WTC11 (cell line): ENCODE measurements at regions not wholly inside any gene's neighbourhood (a gene's known extent, or its start where the extent isn't known, plus 50 kb on each side); places are given as distances from the start of the nearest gene placed in this dataset.
A peak's percentile ranks its signal among the peaks of the same experiment; 100 is the strongest.

Source experiments
- ATAC-seq: fragments of 200-7000 bp; cut with Tn5 transposase; 2 replicates; pipeline ENCODE4 v1.10.0; 2021; ENCODE audit warnings: mild to moderate bottlenecking, moderate library complexity
- CTCF ChIA-PET: fragments of 300-600 bp; sonication (Branson Sonifier 250); formaldehyde crosslinking; loops from one replicate; lab custom pipeline; 2021; ENCODE audit warnings: antibody characterized with exemption; lab: Charles Lee
- POLR2A ChIA-PET: fragments of 350-600 bp; sonication (Branson Sonifier 250); formaldehyde crosslinking; loops from one replicate; lab custom pipeline; 2021; ENCODE audit warnings: antibody characterized with exemption; lab: Charles Lee
- DNase-seq: peaks from one replicate; pipeline ENCODE4 v3.0.0; 2021; ENCODE audit warnings: low spot score
- H3K27ac Mint-ChIP-seq: 2 replicates; pipeline ENCODE4 v1.8.0; 2021; ENCODE audit warnings: mixed read lengths
- H3K27me3 Mint-ChIP-seq: 2 replicates; pipeline ENCODE4 v1.8.0; 2021; ENCODE audit warnings: low read depth, mild to moderate bottlenecking, moderate library complexity, mixed read lengths
- H3K36me3 Mint-ChIP-seq: 2 replicates; pipeline ENCODE4 v1.8.0; 2021; ENCODE audit warnings: mixed read lengths
- H3K4me1 Mint-ChIP-seq: 2 replicates; pipeline ENCODE4 v1.8.0; 2022; ENCODE audit warnings: mixed read lengths
- H3K4me3 Mint-ChIP-seq: 2 replicates; pipeline ENCODE4 v1.8.0; 2021; ENCODE audit warnings: mild to moderate bottlenecking, moderate library complexity, mixed read lengths
- H3K9me3 Mint-ChIP-seq: 2 replicates; pipeline ENCODE4 v1.8.0; 2021; ENCODE audit warnings: mixed read lengths
- ATF1 ChIP-seq: sonication (generic); formaldehyde crosslinking; IDR thresholded peaks from 2 replicates; pipeline ENCODE4 v1.8.1; 2023; ENCODE audit warnings: mild to moderate bottlenecking, moderate library complexity, missing genetic modification reagents
- CBFB ChIP-seq: sonication (generic); formaldehyde crosslinking; IDR thresholded peaks from 2 replicates; pipeline ENCODE4 v1.8.1; 2022; ENCODE audit warnings: mild to moderate bottlenecking, low read depth, missing genetic modification reagents
- CREB1 ChIP-seq: sonication (generic); formaldehyde crosslinking; IDR thresholded peaks from 2 replicates; pipeline ENCODE4 v1.8.0; 2023; ENCODE audit warnings: mild to moderate bottlenecking, missing genetic modification reagents
- CREM ChIP-seq: sonication (generic); formaldehyde crosslinking; IDR thresholded peaks from 2 replicates; pipeline ENCODE4 v1.8.1; 2022; ENCODE audit warnings: mild to moderate bottlenecking, missing genetic modification reagents, moderate library complexity
- ETV6 ChIP-seq: sonication (generic); formaldehyde crosslinking; IDR thresholded peaks from 2 replicates; pipeline ENCODE4 v1.8.1; 2022; ENCODE audit warnings: mild to moderate bottlenecking, missing genetic modification reagents
- MXD4 ChIP-seq: fragments of 250-450 bp; sonication (Bioruptor Pico); IDR thresholded peaks from 2 replicates; pipeline ENCODE4 v1.8.0; 2021; ENCODE audit warnings: mild to moderate bottlenecking, moderate library complexity, borderline replicate concordance
- MYBL2 ChIP-seq: sonication (generic); formaldehyde crosslinking; IDR thresholded peaks from 2 replicates; pipeline ENCODE4 v1.8.1; 2023; ENCODE audit warnings: mild to moderate bottlenecking, moderate library complexity, missing genetic modification reagents
- NFE2L1 ChIP-seq: sonication (generic); formaldehyde crosslinking; IDR thresholded peaks from 2 replicates; pipeline ENCODE4 v1.8.1; 2023; ENCODE audit warnings: missing genetic modification reagents
- OVOL2 ChIP-seq: fragments of 250-450 bp; sonication (Bioruptor Pico); IDR thresholded peaks from 2 replicates; pipeline ENCODE4 v1.9.0; 2021; ENCODE audit warnings: mild to moderate bottlenecking, borderline replicate concordance
- TEAD1 ChIP-seq: sonication (generic); formaldehyde crosslinking; IDR thresholded peaks from 2 replicates; pipeline ENCODE4 v1.8.0; 2022; ENCODE audit warnings: mild to moderate bottlenecking, missing genetic modification reagents
- ZBTB43 ChIP-seq: sonication (generic); formaldehyde crosslinking; IDR thresholded peaks from 2 replicates; pipeline ENCODE4 v1.8.1; 2023; ENCODE audit warnings: mild to moderate bottlenecking, missing genetic modification reagents
- ZNF121 ChIP-seq: sonication (generic); formaldehyde crosslinking; IDR thresholded peaks from 2 replicates; pipeline ENCODE4 v1.8.0; 2023; ENCODE audit warnings: missing genetic modification reagents
- ZNF232 ChIP-seq: sonication (generic); formaldehyde crosslinking; IDR thresholded peaks from 2 replicates; pipeline ENCODE4 v1.8.0; 2022; ENCODE audit warnings: mild to moderate bottlenecking, missing genetic modification reagents
- ZNF263 ChIP-seq: sonication (generic); formaldehyde crosslinking; IDR thresholded peaks from 2 replicates; pipeline ENCODE4 v1.8.1; 2022; ENCODE audit warnings: low read depth, mild to moderate bottlenecking, moderate library complexity, missing genetic modification reagents
- ZNF281 ChIP-seq: sonication (generic); formaldehyde crosslinking; IDR thresholded peaks from 2 replicates; pipeline ENCODE4 v1.8.0; 2023; ENCODE audit warnings: mild to moderate bottlenecking, missing genetic modification reagents
- ZNF416 ChIP-seq: fragments of 250-450 bp; sonication (Bioruptor Pico); IDR thresholded peaks from 2 replicates; pipeline ENCODE4 v1.9.0; 2021; ENCODE audit warnings: mild to moderate bottlenecking, inconsistent platforms
- ZSCAN18 ChIP-seq: fragments of 250-450 bp; sonication (Bioruptor Pico); IDR thresholded peaks from 2 replicates; pipeline ENCODE4 v2.1.2; 2022; ENCODE audit warnings: mild to moderate bottlenecking, moderate library complexity
- TF ChIP-seq, protein P1 (sequence below): sonication (generic); formaldehyde crosslinking; IDR thresholded peaks from 2 replicates; pipeline ENCODE4 v1.8.0; 2022; ENCODE audit warnings: missing genetic modification reagents
- TF ChIP-seq, protein P2 (sequence below): fragments of 250-450 bp; sonication (Bioruptor Pico); IDR thresholded peaks from 2 replicates; pipeline ENCODE4 v1.9.0; 2021; ENCODE audit warnings: mild to moderate bottlenecking, borderline replicate concordance

DNA sequence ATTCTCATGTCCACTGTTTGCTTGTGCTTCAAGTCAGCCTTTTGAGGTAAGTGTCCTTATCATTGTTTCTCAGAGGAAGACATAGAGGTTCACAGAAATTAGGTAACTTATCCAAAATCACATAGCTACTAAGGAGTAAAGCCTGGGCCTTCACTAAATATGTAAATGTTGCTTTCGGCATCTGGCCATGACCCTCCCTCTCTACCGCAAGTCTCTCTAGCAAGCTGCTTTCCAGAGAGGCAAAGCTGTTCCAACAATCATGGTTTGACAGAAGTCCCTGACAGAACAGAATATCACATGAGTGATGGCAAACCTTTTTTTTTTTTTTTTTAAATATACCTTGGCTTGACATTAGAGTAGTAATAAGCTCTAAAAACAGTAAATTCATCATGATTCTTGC lies 94.5 kb upstream of the F3 start:
- no peaks in the 10 kb centered on the region for H3K9me3 Mint-ChIP-seq
- H3K36me3 Mint-ChIP-seq, result no peaks in the 10 kb centered on the region
- 0 out of 2 replicates have a peak overlapping the region, but pooled peaks have one; percentile 39 for H3K27ac Mint-ChIP-seq
- ChIA-PET POLR2A (interaction anchor here (0.6 kb wide), 1 partner anchor 13 kb away, joined by 6 read pairs; no protein-coding TSS in a partner anchor), CTCF (interaction anchor here (0.7 to 2.2 kb wide), 6 partner anchors 8 to 155 kb away, joined by 3 to 12 read pairs (median 4); no protein-coding TSS in a partner anchor)
- no peak for ATAC-seq
- H3K27me3 Mint-ChIP-seq, result no peaks in the 10 kb centered on the region
- DNase-seq, result no peak
- H3K4me1 Mint-ChIP-seq, result peaks cover 25% of the 10 kb centered on the region
- no peak overlapping the region for H3K4me3 Mint-ChIP-seq
- TF ChIP-seq, protein P1, sequence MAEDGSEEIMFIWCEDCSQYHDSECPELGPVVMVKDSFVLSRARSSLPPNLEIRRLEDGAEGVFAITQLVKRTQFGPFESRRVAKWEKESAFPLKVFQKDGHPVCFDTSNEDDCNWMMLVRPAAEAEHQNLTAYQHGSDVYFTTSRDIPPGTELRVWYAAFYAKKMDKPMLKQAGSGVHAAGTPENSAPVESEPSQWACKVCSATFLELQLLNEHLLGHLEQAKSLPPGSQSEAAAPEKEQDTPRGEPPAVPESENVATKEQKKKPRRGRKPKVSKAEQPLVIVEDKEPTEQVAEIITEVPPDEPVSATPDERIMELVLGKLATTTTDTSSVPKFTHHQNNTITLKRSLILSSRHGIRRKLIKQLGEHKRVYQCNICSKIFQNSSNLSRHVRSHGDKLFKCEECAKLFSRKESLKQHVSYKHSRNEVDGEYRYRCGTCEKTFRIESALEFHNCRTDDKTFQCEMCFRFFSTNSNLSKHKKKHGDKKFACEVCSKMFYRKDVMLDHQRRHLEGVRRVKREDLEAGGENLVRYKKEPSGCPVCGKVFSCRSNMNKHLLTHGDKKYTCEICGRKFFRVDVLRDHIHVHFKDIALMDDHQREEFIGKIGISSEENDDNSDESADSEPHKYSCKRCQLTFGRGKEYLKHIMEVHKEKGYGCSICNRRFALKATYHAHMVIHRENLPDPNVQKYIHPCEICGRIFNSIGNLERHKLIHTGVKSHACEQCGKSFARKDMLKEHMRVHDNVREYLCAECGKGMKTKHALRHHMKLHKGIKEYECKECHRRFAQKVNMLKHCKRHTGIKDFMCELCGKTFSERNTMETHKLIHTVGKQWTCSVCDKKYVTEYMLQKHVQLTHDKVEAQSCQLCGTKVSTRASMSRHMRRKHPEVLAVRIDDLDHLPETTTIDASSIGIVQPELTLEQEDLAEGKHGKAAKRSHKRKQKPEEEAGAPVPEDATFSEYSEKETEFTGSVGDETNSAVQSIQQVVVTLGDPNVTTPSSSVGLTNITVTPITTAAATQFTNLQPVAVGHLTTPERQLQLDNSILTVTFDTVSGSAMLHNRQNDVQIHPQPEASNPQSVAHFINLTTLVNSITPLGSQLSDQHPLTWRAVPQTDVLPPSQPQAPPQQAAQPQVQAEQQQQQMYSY (CRISPR knock-in tag), result no peak
- TF ChIP-seq TEAD1 (CRISPR knock-in tag) (no peak), CBFB (CRISPR knock-in tag) (no peak), OVOL2 (no peak), ZNF232 (CRISPR knock-in tag) (no peak), ZNF263 (no peak), MXD4 (CRISPR knock-in tag) (no peak), MYBL2 (CRISPR knock-in tag) (no peak), ZNF121 (CRISPR knock-in tag) (no peak), ATF1 (CRISPR knock-in tag) (no peak), NFE2L1 (CRISPR knock-in tag) (no peak), ZNF281 (CRISPR knock-in tag) (no peak), CREM (no peak), ZSCAN18 (no peak), ZNF416 (CRISPR knock-in tag) (no peak), ETV6 (CRISPR knock-in tag) (no peak), ZBTB43 (CRISPR knock-in tag) (no peak), CREB1 (CRISPR knock-in tag) (no peak)
- TF ChIP-seq, protein P2, sequence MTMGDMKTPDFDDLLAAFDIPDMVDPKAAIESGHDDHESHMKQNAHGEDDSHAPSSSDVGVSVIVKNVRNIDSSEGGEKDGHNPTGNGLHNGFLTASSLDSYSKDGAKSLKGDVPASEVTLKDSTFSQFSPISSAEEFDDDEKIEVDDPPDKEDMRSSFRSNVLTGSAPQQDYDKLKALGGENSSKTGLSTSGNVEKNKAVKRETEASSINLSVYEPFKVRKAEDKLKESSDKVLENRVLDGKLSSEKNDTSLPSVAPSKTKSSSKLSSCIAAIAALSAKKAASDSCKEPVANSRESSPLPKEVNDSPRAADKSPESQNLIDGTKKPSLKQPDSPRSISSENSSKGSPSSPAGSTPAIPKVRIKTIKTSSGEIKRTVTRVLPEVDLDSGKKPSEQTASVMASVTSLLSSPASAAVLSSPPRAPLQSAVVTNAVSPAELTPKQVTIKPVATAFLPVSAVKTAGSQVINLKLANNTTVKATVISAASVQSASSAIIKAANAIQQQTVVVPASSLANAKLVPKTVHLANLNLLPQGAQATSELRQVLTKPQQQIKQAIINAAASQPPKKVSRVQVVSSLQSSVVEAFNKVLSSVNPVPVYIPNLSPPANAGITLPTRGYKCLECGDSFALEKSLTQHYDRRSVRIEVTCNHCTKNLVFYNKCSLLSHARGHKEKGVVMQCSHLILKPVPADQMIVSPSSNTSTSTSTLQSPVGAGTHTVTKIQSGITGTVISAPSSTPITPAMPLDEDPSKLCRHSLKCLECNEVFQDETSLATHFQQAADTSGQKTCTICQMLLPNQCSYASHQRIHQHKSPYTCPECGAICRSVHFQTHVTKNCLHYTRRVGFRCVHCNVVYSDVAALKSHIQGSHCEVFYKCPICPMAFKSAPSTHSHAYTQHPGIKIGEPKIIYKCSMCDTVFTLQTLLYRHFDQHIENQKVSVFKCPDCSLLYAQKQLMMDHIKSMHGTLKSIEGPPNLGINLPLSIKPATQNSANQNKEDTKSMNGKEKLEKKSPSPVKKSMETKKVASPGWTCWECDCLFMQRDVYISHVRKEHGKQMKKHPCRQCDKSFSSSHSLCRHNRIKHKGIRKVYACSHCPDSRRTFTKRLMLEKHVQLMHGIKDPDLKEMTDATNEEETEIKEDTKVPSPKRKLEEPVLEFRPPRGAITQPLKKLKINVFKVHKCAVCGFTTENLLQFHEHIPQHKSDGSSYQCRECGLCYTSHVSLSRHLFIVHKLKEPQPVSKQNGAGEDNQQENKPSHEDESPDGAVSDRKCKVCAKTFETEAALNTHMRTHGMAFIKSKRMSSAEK, result no peak
